ENCODE measurements at regions not wholly inside any gene's neighbourhood (a gene's known extent, or its start where the extent isn't known, plus 50 kb on each side); places are given as distances from the start of the nearest gene placed in this dataset.

DNA sequence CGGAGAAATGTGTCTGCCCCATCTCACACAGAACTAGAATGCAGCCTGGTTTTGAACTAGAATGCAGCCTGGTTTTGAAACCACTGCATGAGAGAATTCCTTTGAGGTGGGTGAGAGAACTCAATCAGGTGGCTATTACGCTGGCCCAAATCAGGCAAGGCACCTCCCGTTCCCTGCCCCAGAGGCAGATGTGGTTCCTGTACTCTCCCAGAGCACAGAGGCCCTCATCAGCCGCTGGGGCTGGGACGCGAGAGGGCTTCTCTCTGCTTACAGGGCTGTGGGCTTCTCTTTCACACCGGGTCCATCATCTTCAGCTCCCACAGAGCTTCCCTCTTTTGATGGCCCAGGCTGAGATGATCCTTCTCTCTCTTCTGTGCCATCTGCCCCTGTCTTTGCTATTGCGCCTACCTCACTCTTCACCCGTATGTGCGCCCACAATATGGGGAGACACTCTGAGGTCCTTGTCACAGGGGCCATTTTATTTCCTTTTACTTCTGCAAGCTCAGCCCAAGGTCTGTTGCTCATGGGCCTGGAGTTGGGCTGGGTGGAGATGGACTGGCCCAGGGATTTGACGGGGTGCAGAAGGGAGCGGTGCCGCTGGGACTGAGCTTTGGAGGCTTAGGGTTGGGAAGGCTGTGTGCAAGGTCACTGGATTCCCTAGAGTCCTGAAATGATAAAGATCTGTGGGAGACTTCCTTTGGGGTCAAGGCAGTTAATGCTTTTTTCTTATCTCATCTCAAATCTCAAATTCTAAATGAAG lies 84.4 kb upstream of the HS6ST1 start:
- DNase-seq, result no peak

DNA sequence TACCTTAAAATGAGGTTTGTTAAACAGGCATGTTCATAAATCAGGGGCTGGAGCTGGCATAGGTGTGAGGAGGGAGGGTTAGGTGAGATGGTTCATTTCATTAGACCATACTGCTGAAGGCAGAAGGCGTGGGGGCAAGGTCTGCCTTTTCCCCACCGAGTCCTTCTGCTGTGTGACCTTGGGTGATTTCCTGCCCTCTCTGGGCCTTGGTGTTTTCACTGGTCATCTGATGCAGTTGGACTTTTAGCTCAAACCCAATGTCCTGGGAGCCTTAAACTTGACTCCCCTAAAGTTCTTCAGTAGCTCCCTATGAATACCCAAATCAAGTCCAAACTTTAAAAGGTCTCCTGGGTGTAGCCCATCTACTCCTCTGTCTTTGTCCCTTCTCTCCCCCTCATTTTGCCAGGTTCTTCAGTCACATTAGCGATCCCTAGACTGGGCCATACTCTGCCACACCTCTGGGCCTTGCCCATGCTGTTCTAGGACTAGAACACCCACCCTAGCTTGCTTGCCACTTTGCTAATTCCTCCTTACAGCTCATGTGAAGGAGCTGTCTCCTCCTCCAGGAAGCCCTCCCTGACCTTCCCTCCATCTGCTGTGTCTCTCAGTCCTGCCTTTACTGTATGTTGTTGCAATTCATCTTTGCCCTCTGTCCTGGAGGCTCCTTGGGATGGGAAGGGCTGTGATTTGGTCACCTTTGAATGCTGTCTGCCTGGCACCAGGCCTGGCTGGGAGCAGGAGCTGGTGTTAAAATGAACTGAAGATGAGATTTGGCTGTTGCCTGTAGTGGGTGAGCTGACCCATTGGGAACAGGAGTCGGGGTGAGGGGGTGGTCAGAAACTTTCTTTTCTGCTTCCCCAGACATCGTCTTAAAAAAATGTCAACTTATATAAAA lies 85.4 kb upstream of the HS6ST1 start:
- DNase-seq, result no peak

DNA sequence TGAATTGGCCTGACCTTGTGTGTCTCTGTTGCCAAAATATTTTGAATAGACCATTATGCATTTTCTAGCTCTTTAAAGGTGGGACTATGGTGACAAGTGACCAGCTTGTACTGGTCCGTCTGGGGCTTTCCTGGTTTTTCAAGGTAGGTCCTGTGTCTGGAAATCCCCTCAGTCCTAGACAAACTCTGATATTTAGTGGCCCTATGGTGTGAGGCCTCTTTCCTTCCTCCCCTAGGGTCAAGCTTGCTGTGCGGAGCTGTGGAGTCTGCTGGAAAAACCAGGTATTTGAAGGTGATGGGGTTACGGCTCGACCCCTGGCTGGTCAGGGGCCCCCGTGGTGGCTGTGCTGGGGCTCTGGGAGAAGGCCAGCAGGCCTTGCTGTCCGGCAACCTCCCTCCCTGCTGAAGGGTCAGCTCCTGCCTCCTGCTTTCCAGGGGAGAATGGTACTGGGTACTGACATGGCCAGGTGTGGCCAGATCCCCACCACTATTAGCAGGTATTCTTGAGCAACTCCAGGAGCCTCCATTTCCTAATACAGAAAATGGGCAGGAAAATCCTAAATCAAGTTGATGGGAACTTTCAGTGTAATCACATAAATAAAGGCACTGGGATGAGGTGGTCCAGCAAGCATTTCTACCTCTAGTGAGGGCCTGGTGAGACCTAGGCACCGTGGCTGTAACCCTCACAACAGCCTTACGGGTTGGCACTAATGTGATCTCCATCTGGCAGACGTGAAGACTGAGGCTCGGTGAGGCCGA lies 86.2 kb upstream of the HS6ST1 start:
- DNase-seq, result no peak

DNA sequence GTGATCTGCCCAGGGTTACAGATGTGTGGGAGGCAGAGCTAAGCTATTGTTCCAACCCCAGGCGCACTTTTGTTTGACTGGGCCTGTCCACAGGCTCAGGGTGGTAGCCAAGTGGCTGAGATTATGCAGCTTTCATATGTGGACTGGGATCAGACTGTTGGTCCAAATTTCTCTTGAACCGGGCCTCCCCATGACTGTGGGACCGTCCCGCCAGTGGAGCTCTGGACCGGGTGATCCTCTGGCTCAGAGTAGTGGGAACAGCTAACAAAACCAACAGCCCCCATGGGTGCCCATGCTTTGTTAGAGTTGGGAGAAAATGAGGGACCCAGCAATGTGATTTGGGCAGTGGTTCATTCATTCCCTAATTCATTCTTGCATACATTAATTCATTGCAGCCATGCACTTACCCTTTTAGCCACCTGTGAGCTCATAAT lies 86.8 kb upstream of the HS6ST1 start:
- no peak for DNase-seq

DNA sequence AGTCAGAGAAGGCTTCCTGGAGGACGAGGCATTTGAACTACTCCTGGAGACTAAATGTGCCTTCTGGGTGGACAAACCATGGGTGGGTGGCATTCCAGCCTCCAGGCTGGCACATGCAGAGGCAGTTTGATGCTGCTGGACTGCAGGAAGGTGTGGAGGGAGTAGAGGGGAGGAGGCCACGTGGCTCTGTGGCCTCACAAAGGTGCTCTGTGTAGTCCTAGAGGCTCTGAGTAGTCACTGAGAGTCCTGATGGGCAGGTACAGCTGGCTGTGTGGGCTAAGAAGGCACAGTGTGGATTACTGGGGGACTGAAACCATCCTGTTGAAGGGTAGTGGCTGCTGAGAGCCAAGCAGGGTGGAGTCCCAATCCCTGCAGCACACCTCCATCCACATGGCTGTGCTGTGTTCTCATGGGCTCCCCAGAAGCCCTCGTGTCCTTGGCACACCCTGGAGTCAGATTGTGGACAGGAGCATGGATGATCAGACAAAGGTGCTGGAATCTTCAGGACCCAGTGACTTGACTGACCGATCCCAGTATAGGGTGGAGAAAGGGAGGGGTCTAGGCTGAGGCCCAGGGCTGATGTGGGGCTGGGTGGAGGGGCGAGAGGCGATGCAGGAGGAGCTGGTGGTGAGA lies 87.4 kb upstream of the HS6ST1 start:
- no peak for DNase-seq

DNA sequence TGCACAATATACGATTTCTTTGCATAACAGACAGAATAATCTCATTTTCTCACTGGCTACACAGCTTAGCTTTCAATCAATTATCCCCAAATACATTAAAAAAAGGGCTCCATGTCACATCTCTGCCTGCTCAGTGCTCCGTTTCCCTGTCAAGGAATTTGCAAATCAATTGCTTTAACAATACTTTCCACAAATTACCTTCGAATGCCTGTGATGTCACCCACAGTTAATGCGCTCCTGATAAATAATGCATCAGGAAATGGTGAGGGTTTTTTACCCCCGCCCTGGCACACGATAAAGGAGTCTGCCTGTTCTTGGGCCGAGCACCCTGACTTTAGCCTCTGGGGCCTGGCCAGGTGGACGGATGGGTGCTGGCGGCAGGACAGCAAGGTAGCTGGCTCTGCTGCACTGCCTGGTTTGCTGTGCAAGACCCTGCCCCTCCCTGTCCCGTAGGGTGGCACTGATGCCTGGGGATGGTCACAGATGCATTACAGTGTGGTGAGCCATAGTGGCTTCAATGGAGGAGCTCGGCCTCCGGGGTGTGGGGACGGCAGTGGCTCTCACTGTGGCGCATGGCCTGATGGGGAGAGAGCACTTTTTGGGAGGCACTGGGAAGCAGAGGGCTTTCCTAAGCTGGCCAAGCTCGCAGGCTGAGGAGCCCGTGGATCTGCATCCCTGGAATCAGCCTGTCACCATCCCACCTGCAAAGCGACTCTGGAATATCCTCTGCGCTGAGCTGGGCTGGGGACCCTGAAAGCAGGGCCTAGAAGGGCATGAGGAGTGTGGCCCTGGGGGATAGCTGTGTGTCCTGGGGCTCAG lies 88.3 kb upstream of the HS6ST1 start:
- no peak for DNase-seq

DNA sequence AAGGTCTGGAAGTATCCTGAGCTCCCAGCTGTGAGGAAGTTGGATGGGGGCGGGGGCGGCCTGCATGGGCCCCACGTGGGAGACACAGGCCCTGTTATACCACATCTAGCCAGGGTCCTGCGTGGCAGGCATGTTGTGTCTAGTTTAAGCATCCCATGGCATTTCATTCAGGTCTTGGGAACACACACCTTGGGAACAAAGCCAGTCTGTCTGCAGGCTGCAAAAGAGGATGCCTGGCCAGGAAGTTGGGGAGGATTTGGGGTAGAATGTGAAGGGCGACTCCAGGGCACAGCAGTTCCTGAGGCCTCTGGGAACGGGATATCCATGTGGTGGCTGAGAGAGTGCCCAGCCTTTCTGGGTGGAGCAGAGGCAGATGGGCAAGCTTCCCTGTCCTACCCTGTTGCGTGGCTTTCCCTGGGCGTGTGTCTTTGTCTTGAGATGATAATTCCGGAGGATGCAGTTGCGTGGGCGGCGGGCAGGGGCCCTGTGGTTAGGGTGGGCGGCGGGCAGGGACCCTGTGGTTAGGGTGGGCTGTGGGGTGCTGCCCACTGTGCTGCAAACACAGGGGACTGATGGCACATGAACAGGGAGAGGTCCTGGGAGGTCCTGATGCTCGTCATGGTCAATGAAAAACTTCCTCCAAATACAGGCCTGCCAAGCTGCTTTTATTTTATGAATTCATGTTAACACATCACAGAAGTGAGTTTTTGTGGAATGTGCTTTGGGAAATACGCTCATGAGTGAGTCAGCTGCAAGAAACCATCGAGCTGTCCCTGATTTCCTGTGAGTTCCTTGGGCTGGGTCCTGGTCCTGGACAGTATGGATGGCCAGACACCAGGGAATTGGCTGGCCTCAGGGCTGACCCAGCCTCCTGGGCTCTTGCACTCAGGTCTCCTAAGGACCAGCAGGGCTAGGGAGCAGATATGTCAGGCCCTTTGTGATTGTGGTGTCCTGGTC lies 90.0 kb upstream of the HS6ST1 start:
- DNase-seq, result no peak

DNA sequence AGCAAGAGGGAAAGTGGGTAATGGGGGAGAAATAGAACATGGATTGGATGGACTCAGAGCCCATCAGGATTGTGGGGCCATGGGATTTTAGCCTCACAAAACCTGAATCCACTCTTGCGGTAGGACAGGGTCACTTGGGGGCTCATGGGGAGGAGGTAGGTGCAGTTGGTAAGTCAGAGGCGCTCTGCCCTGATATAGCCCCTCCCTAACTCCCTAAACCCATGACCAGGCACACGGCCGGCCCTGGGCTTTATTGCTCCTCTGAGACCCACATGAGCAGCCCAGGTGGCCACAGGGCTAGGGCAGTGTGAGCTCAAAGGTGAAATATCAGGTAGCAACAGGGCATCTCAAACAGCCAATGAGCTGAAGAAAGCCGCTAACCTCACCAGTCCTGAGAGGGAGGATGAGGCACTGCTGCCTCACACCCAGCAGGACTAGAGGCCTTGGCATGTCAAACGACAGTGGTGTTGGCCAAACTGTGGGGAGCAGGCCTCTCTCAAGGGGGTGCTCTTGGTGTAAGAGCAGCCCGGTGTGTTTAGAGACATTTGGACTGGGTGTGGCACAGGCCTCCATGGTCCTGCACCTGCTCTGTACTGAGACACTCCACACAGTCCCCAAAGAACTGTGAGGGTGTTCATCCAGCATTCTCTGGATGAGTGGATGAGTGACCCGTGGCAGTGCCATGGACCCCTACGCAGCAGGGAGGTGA lies 90.8 kb upstream of the HS6ST1 start:
- no peak for DNase-seq

DNA sequence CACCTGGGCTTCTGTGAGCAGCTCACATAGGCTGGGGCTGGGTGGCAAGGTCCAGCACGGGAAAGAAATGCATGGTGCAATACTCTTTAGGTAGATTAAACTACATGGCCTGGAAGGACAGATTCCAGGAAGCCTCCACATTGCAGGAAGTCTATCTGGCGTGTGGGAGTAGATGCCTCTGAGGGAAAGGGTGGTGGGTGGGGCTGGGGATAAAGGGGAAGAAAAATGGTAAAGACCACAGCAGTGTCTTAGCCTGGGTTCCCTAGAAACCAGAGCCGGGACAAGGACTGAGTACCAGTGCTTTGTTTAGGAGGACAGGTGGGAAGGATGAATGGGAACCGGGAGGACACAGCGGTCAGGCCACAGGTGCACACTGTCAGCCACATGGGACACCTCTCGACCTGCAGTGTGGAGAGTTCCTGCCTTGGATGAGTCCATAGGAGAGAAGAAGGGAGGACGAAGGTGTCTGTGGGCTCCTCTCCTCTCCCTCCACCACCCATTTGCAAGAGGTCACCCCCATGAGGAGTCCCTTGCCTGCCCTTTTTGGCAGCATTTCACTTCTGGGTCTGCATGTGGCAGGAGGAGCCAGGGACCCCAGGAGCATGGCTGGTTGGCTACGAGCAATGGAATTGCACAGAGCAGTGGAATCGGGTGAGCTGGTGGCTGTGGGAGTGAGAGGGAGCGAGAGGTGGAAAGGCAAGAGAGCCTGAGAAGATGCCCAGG lies 91.5 kb upstream of the HS6ST1 start:
- no peak for DNase-seq

DNA sequence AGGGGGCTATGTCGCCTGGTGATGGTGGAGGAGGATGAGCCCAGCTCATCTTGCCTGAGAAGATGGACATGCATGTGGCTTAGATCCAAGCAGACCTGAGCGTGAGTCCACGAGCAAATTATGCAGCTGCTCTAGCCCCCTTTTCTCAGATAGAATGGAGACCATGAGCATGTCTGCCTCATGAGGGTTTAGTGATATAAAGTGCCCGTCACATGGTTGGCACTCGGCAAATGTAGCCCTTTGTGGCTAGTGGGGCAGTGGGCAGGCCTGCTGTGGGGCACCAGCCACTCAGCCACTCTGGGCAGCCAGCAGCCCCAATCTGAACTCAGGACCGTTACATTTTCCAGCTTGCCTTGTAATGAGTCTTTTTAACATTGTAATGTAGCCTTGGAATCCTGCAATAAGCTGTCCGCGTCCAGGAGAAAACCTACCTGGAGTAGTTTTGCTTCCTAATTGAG lies 92.1 kb upstream of the HS6ST1 start:
- no peak for DNase-seq

DNA sequence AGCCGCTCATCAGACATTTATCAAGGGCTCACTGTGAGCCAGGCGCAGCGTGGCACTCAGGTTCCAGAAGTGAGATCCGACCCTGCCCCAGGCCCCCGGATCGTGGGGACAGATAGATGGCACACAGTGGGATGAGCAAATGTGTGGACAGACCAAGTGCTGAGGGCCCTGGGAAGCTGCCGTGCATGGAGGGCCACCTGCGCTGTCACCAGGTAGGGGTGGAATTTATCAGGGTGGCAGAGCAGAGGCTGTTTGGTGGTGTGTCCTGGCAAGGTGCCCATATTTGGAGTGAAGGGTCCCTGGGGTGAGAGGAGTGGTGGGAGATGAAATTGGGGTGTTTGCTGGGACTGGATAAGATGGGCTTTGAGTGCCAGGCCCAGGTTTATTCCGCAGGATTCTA lies 92.8 kb upstream of the HS6ST1 start:
- no peak for DNase-seq

DNA sequence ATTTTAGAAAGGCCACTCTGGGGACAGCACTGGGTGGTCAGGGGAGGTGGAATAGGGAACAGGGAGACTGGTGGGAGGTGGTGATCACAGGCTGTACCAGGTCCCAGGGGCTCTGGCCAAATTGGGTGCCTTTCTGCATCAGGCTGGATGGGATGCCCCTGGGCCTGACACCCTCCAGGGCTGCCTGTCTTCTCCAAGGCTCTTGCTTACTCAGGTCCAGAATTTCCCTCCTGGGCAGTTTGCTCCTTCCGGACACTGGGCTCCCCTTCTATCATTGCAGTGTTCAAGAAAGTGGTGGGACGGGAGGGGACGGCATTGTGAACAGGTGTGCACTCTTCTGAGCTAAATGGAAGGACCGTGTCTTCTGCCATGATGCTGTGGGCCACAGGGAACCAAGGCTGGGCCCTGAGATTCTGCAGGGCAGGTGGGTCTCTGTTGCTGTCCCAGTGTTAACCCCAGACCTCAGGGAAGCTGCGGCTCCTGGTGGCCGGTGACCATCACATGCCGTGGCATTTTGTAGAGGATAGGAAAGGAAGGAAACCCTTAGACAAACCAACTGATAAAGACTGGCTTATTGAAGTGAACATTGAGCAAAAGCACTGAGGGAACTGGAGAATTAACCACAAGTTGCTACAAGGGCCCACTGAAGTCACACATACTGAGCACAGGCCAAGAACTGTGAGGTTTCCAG lies 93.7 kb upstream of the HS6ST1 start:
- DNase-seq, result no peak

DNA sequence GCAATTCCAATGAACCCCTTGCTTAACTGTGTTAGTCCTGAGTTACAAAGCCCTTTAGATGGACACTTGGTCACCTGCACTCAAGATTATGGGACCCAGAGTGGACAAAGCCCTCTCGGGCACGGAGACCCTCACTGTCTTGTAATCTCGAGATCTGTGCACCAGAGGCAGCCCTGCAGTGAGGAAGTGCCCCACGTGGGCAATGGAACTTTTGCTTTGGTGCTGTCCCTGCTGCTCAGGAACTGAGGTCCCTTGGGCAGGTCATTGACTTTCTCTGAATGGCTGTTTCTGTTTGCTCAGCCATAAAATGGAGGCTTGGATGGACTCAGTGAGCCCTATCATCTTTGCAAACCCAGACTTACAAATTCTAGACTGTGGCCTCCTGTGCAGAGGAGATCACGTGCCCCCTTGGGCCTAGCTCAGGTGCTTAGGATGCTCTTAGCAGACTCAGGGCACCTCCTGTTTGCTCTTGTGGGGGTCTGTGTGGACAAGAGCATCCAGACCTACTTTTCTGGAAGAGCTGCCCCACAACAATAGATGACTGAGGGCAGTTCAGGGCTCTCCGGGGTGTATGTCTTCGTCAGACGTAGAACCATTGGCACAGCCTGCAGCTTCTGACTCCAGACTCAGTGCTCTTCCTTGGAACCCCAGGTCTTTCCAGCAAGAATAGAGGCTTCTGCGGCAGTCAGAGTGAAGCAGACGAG lies 94.5 kb upstream of the HS6ST1 start:
- DNase-seq, result no peak

DNA sequence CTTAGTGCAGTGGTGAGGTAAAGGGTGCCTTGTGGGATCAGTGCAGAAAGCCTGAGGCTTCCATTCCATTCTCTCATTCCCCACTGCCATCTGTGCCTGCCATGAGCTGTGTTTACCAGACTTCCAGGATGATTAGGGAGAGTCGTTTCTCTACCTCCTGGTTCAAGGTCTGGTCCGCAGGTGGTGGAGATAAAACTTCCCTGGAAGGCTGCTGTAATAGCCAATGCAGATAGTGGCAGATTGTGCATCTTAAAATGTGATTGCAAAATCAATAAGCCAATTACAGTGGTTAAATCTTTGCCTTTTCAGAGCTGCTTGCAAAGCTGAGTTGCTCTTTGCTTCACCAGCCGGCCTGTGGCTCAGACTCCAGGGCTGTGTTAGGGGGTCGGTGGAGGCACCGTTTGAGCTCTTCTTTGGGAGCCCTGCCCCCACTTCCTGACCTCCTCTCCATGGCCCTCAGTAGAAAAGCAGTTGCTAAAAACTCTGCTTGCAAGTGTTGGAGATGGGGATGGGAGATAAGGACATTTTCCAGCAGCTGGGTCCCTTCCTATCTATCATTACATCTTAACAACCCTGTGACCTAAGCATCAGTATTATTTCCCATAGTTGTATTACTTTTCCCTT lies 95.2 kb upstream of the HS6ST1 start:
- no peak for DNase-seq

DNA sequence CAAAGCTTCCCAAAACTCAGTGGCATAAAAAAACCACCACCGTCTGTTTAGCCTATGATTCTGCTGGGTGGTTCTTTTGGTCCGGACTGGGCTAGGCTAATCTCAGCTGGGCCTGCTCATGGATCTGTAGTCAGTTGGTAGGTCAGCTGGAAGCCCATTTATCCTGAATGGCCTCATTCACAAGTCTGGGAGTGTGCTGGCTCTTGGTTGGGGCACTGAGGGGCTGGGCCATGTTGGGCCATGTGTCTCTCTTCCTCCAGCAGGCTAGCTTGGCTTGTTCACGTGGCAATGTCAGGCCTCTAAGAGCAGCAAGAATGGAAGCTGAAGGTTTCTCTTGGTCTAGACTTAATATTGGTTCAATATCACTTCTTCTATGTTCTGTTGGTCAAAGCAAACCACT lies 95.7 kb upstream of the HS6ST1 start:
- no peak for DNase-seq

DNA sequence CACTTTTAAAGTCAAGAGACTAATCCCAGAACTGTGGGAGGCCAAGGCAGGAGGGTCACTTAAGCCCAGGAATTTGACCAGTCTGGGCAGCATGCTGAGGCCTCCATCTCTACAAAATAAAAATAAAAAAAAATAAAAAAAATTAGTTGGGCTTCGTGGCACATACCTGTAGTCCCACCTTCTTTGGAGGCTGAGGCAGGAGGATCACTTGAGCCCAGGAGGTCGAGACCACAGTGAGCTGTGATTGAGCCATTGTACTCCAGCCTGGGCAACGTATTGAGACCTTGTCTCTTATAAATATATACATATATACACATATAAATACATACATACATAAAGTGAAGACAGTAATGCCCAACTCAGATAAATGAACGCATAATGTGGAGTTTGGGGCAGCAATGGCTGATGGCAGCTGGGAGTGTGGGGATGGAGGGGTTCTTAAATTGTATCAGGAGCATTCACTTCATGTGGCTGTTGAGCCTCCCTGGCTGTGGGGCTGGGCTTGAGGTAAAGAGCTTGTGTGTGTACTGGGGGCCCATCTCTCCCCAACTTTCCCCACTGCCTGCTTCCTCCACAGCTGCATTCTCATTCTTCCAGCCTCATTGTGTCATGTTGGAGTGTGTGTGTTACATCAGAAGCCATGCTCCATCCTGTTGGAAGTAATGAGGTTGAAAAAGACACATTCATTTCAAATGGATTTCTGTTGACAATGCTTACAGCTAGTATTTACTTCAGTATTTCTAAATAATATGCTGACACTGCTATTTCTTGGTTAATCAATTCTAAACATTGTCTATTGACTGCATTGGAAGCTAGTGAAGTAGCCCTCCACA lies 96.5 kb upstream of the HS6ST1 start:
- DNase-seq, result no peak

DNA sequence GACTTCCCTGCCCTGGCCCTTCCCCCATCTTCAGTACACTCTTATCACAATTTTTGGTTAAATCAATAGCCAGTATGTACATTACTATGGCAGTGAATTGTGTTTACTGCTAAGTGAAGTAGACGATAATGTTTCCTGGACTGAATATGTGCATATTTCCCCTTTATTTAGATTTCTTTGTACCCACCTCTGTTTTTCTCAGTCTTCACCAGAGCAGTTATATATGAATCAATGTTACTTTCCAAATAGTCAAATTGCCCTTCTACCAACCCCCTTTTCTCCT lies 97.1 kb upstream of the HS6ST1 start:
- no peak for DNase-seq

Data from CD4-positive, alpha-beta T cell treated with Interleukin-6 for 4 hours (primary cell).